Epithelial cell of esophagus (primary cell): ENCODE measurements at regions not wholly inside any gene's neighbourhood (a gene's known extent, or its start where the extent isn't known, plus 50 kb on each side); places are given as distances from the start of the nearest gene placed in this dataset.

Source experiments
- DNase-seq: peaks from one replicate; pipeline ENCODE4 v3.0.0; 2010; ENCODE audit warnings: low read depth
- H3K4me3 ChIP-seq: 2 replicates; pipeline ENCODE4 v1.5.1; 2011; ENCODE audit warnings: mild to moderate bottlenecking, low read length, control low read depth
- CTCF ChIP-seq: IDR thresholded peaks from 2 replicates; pipeline ENCODE4 v1.5.1; 2011; ENCODE audit warnings: low read depth, mild to moderate bottlenecking, low read length, control low read depth, inconsistent platforms; ENCODE audit not compliant: insufficient read depth; ENCODE audit errors: missing control alignments

- TF ChIP-seq CTCF: no peak
- no peak overlapping the region for H3K4me3 ChIP-seq
- DNase-seq: no peak
Measured at GRCh38 chr2:83323038-83323437, 1136.0 kb downstream of the SUCLG1 start.

- no peak overlapping the region for H3K4me3 ChIP-seq
- no peak for DNase-seq
- TF ChIP-seq CTCF: no peak
Measured at GRCh38 chr2:83320053-83320452, 1139.0 kb downstream of the SUCLG1 start.

- TF ChIP-seq CTCF: no peak
- DNase-seq: no peak
- no peak overlapping the region for H3K4me3 ChIP-seq
Measured at GRCh38 chr2:83305758-83306378, 1153.2 kb downstream of the SUCLG1 start.

GRCh38 chr2:83291083-83291482 is 1168.0 kb downstream of the SUCLG1 start:
- no peak for DNase-seq
- TF ChIP-seq CTCF: no peak
- H3K4me3 ChIP-seq: no peak overlapping the region

GRCh38 chr2:83282841-83283240 is 1176.2 kb downstream of the SUCLG1 start:
- no peak for TF ChIP-seq CTCF
- no peak overlapping the region for H3K4me3 ChIP-seq
- no peak for DNase-seq

- no peak for DNase-seq
- no peak overlapping the region for H3K4me3 ChIP-seq
- no peak for TF ChIP-seq CTCF
Measured at GRCh38 chr2:83282043-83282795, 1176.9 kb downstream of the SUCLG1 start.

GRCh38 chr2:83280391-83280790 is 1178.7 kb downstream of the SUCLG1 start:
- no peak for DNase-seq
- no peak for TF ChIP-seq CTCF
- H3K4me3 ChIP-seq: no peak overlapping the region
